HG03460 (cell line): ENCODE measurements at regions not wholly inside any gene's neighbourhood (a gene's known extent, or its start where the extent isn't known, plus 50 kb on each side); places are given as distances from the start of the nearest gene placed in this dataset.

Source experiments
- ATAC-seq: cut with Tn5 transposase; IDR thresholded peaks from one replicate; pipeline ENCODE4 v1.9.1; 2021; ENCODE audit not compliant: unreplicated experiment

GRCh38 chr18:4858379-4859127 lies 338.5 kb downstream of the AKAIN1 start:
- ATAC-seq = no peak

- no peak for ATAC-seq
These were observed 342.4 kb downstream of the AKAIN1 start for GRCh38 chr18:4854671-4855070.

- ATAC-seq = no peak
These were observed 345.6 kb downstream of the AKAIN1 start for GRCh38 chr18:4851301-4851976.

GRCh38 chr18:4847056-4847455 lies 350.0 kb downstream of the AKAIN1 start:
- ATAC-seq = no peak

GRCh38 chr18:4844320-4844719 lies 352.7 kb downstream of the AKAIN1 start:
- no peak for ATAC-seq

GRCh38 chr18:4843771-4844170 lies 353.3 kb downstream of the AKAIN1 start:
- ATAC-seq = no peak

GRCh38 chr18:4842751-4843150 lies 354.3 kb downstream of the AKAIN1 start:
- ATAC-seq = no peak

- no peak for ATAC-seq
These were observed 354.8 kb downstream of the AKAIN1 start for GRCh38 chr18:4842287-4842686.

GRCh38 chr18:4839639-4840038 lies 357.4 kb downstream of the AKAIN1 start:
- ATAC-seq = no peak

- no peak for ATAC-seq
These were observed 360.9 kb downstream of the AKAIN1 start for GRCh38 chr18:4836141-4836540.

- no peak for ATAC-seq
These were observed 365.2 kb downstream of the AKAIN1 start for GRCh38 chr18:4831791-4832375.

GRCh38 chr18:4831127-4831526 lies 365.9 kb downstream of the AKAIN1 start:
- no peak for ATAC-seq

- no peak for ATAC-seq
These were observed 368.0 kb upstream of the DLGAP1 start for GRCh38 chr18:4823091-4823490.

GRCh38 chr18:4821801-4822200 lies 366.7 kb upstream of the DLGAP1 start:
- no peak for ATAC-seq

GRCh38 chr18:4817665-4818064 lies 362.6 kb upstream of the DLGAP1 start:
- no peak for ATAC-seq

GRCh38 chr18:4813708-4814107 lies 358.6 kb upstream of the DLGAP1 start:
- no peak for ATAC-seq

- ATAC-seq = no peak
These were observed 353.8 kb upstream of the DLGAP1 start for GRCh38 chr18:4808891-4809290.

- no peak for ATAC-seq
These were observed 352.6 kb upstream of the DLGAP1 start for GRCh38 chr18:4807604-4808293.

GRCh38 chr18:4806331-4806730 lies 351.2 kb upstream of the DLGAP1 start:
- no peak for ATAC-seq

GRCh38 chr18:4802296-4802695 lies 347.2 kb upstream of the DLGAP1 start:
- no peak for ATAC-seq

- no peak for ATAC-seq
These were observed 346.0 kb upstream of the DLGAP1 start for GRCh38 chr18:4801151-4801550.
